ENCODE measurements at regions not wholly inside any gene's neighbourhood (a gene's known extent, or its start where the extent isn't known, plus 50 kb on each side); places are given as distances from the start of the nearest gene placed in this dataset.

DNA sequence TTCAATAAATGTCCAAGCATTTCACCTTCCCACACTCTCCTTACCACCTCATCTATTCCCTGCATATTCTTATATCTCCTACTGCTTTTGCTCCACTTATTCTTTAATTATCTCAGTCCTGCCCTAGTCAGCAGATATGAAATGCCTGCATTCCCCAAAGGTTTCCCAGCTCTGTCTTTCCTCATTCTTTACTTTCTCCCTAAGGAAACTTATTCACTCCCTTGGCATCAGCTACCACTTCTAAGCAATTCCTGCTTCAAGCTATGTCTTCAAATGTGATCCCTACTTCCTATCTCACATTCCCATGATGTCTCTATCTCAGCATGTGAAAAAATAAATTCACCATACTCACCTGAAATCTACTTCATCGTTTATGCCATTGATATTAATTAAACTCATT, 111.8 kb downstream of the CAPZA3 start:
- TF ChIP-seq, protein P1, sequence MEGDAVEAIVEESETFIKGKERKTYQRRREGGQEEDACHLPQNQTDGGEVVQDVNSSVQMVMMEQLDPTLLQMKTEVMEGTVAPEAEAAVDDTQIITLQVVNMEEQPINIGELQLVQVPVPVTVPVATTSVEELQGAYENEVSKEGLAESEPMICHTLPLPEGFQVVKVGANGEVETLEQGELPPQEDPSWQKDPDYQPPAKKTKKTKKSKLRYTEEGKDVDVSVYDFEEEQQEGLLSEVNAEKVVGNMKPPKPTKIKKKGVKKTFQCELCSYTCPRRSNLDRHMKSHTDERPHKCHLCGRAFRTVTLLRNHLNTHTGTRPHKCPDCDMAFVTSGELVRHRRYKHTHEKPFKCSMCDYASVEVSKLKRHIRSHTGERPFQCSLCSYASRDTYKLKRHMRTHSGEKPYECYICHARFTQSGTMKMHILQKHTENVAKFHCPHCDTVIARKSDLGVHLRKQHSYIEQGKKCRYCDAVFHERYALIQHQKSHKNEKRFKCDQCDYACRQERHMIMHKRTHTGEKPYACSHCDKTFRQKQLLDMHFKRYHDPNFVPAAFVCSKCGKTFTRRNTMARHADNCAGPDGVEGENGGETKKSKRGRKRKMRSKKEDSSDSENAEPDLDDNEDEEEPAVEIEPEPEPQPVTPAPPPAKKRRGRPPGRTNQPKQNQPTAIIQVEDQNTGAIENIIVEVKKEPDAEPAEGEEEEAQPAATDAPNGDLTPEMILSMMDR (IDR thresholded peaks at IDR 0.05; ENCODE audit: low read depth, low read length), result no peak
- H3K4me3 ChIP-seq (ENCODE audit: low read depth, low read length), result no peak overlapping the region

DNA sequence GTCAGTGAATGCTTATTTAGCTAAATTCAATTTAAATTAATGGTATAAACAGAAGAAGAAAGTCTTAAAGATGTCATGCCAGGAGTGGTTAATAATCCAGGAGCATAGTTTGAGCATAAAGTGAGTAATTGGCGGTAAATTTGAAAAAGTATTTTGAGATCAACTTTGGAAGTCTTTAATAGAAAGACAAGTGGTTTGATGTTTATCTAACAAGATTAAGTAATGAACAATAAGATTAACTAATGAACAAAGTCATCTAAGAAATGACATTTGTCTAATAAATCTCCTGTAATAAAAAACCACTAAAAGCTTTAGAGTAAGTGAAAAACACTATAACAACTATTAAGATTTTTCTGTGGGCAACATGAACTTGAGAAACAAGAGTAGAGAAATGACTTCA, 112.8 kb downstream of the CAPZA3 start:
- TF ChIP-seq, protein P1 (IDR thresholded peaks at IDR 0.05; ENCODE audit: low read depth, low read length), result no peak
- H3K4me3 ChIP-seq (ENCODE audit: low read depth, low read length), result no peak overlapping the region

DNA sequence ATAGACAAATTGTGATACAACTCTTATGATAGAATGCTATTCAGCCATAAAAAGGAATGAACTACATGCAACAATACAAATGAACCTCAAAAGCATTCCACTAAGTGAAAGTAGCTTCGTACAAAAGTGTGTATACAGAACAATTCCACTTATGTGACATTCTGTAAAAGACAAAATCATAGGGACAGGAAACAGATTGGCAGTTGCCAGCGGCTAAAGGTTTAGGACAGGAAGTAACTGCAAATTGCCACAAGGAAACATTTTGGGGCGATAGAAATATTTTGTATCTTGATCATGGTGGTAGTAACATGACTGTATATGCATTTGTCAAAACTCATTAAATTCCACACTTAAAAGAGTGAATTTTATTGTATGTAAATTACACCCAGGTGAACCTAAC, 113.4 kb downstream of the CAPZA3 start:
- TF ChIP-seq, protein P1 (IDR thresholded peaks at IDR 0.05; ENCODE audit: low read depth, low read length), result no peak
- no peak overlapping the region for H3K4me3 ChIP-seq (ENCODE audit: low read depth, low read length)

DNA sequence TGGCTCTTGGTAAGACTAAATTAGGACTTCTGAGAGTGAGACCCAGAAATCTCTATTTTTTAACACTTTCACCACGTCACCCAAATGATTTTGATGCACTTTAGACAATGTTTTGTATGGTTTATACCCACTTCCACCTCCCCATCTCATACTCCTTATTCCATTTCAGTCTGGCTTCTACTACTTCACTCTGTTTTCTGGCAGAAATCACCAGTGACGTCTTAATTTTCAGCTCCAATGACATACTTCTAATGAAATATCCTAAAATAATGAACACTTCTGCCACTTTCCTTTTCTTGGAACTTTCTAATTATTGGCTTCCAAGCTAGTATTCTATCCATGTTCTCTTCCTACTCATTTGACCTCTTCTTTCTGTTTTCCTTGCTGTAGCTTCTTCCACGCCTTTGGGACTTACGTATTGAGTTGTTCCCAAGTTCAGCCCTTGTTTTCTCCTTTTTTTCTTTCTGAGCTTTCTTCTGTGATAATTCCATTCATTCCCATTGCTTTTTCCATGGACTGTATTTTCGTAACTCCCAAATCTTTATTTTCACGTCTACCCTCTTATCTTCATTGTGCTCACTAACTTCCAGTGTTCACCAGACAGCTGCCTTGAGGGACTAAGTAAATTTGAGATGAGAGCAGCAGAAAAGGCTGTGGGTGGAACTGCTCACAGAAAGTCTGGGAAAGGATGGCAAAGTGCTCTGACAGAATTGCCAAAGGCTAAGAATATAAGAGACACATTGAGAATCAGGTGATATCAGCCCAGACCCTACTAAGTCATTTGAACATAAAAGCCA, 115.8 kb downstream of the CAPZA3 start:
- TF ChIP-seq, protein P1 (IDR thresholded peaks at IDR 0.05; ENCODE audit: low read depth, low read length), result no peak
- no peak overlapping the region for H3K4me3 ChIP-seq (ENCODE audit: low read depth, low read length)

DNA sequence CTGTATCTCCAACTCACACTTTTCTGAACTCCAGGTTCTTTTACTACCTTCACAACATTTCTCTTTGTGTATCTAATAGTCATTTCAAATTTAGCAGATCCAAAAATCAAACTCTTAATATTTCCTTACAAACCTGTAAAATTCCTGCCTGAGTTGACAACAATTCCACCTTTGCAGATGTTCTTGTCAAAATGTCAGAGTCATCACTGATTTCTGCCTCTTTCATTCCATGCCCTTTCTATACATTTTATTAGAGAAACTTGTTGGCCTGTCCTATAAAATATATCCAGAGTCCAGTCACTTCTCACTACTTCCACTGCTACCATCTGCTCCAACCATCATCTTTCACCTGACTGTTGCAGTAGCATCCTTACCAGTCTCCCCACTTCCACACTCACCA, 119.7 kb downstream of the CAPZA3 start:
- no peak overlapping the region for H3K4me3 ChIP-seq (ENCODE audit: low read depth, low read length)
- TF ChIP-seq, protein P1 (IDR thresholded peaks at IDR 0.05; ENCODE audit: low read depth, low read length), result no peak

DNA sequence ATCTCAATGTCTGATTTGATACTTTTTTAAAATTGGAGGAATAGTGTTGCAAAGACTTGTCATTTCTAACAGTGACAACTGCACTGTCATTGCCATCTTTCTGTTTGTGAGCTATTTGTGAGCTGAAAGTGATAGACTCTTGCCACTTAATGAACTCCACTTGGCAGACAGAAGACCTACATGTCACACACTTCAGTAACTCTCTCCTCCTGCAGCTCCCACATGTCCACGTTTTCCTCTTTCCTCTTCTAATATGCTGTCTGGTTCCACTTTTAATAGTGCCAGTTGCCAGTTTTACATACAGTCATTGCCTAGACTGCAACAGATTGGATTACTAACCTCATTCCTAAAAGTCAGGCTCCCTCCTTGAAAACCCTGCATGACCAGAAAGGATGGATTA, 121.5 kb downstream of the CAPZA3 start:
- H3K4me3 ChIP-seq (ENCODE audit: low read depth, low read length), result no peak overlapping the region
- TF ChIP-seq, protein P1 (IDR thresholded peaks at IDR 0.05; ENCODE audit: low read depth, low read length), result no peak

DNA sequence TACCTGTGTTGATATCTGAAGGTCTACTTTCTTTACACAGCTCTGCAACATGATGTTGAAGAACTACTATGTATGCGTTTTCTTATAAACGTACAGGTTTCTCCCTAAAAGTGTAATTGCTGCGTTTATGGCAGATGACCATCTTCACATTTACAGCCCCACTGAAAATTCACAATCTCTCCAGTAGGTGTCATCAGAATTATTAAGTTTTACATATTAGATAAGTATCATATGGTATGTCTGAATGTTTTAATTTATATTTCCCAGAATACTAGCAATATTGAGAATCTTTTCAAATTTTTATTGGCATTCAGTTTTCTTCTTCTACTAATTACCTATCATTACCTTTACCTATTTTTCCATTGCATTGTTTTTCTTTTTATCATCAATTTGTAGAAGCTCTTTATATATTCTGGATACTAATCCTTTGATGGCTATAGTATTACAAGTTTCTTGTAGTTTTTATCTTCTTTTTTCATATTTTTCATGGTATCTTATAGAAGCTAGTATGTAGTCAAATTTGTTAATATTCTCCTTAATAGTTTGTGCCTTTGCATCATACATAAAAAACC, 123.5 kb downstream of the CAPZA3 start:
- TF ChIP-seq, protein P1 (IDR thresholded peaks at IDR 0.05; ENCODE audit: low read depth, low read length), result peak; percentile 40; the same call in 1 of the 2 replicates
- H3K4me3 ChIP-seq (ENCODE audit: low read depth, low read length), result no peak overlapping the region

Measured in WI38 (cell line).